WTC11 (cell line): ENCODE measurements at regions not wholly inside any gene's neighbourhood (a gene's known extent, or its start where the extent isn't known, plus 50 kb on each side); places are given as distances from the start of the nearest gene placed in this dataset.

Experiments
- ARID4B ChIP-seq: sonication (generic); formaldehyde crosslinking; IDR thresholded peaks from 2 replicates; pipeline ENCODE4 v1.8.0; 2023; ENCODE audit warnings: missing genetic modification reagents, mild to moderate bottlenecking, borderline replicate concordance
- ATF1 ChIP-seq: sonication (generic); formaldehyde crosslinking; IDR thresholded peaks from 2 replicates; pipeline ENCODE4 v1.8.1; 2023; ENCODE audit warnings: mild to moderate bottlenecking, moderate library complexity, missing genetic modification reagents
- ETV6 ChIP-seq: sonication (generic); formaldehyde crosslinking; IDR thresholded peaks from 2 replicates; pipeline ENCODE4 v1.8.1; 2022; ENCODE audit warnings: mild to moderate bottlenecking, missing genetic modification reagents
- NFYB ChIP-seq: sonication (generic); formaldehyde crosslinking; conservative IDR thresholded peaks from 2 replicates; pipeline ENCODE4 v1.8.0; 2022; ENCODE audit warnings: low read depth, missing genetic modification reagents
- NR2C2 ChIP-seq: sonication (generic); formaldehyde crosslinking; IDR thresholded peaks from 2 replicates; pipeline ENCODE4 v1.8.0; 2022; ENCODE audit warnings: mild to moderate bottlenecking, missing genetic modification reagents
- SOX15 ChIP-seq: fragments of 250-450 bp; sonication (Bioruptor Pico); IDR thresholded peaks from 2 replicates; pipeline ENCODE4 v1.9.0; 2021; ENCODE audit warnings: mild to moderate bottlenecking
- ZNF512 ChIP-seq: sonication (generic); formaldehyde crosslinking; IDR thresholded peaks from 2 replicates; pipeline ENCODE4 v1.8.1; 2022; ENCODE audit warnings: missing genetic modification reagents, borderline replicate concordance
- TF ChIP-seq, protein P1 (sequence below): fragments of 200-600 bp; IDR thresholded peaks from 2 replicates; pipeline ENCODE4 v1.8.0; 2022; ENCODE audit warnings: antibody characterized with exemption
- TF ChIP-seq, protein P2 (sequence below): sonication (generic); formaldehyde crosslinking; conservative IDR thresholded peaks from 2 replicates; pipeline ENCODE4 v1.8.1; 2022; ENCODE audit warnings: mild to moderate bottlenecking, missing genetic modification reagents

GRCh38 chr18:30056528-30056927 lies 986.0 kb downstream of the DSC3 start:
- TF ChIP-seq, protein P1, sequence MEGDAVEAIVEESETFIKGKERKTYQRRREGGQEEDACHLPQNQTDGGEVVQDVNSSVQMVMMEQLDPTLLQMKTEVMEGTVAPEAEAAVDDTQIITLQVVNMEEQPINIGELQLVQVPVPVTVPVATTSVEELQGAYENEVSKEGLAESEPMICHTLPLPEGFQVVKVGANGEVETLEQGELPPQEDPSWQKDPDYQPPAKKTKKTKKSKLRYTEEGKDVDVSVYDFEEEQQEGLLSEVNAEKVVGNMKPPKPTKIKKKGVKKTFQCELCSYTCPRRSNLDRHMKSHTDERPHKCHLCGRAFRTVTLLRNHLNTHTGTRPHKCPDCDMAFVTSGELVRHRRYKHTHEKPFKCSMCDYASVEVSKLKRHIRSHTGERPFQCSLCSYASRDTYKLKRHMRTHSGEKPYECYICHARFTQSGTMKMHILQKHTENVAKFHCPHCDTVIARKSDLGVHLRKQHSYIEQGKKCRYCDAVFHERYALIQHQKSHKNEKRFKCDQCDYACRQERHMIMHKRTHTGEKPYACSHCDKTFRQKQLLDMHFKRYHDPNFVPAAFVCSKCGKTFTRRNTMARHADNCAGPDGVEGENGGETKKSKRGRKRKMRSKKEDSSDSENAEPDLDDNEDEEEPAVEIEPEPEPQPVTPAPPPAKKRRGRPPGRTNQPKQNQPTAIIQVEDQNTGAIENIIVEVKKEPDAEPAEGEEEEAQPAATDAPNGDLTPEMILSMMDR: no peak
- TF ChIP-seq SOX15 (CRISPR knock-in tag) (no peak), ARID4B (CRISPR knock-in tag) (no peak), ETV6 (CRISPR knock-in tag) (no peak), NR2C2 (CRISPR knock-in tag) (no peak), ZNF512 (CRISPR knock-in tag) (no peak), ATF1 (CRISPR knock-in tag) (no peak), NFYB (CRISPR knock-in tag) (no peak)
- TF ChIP-seq, protein P2, sequence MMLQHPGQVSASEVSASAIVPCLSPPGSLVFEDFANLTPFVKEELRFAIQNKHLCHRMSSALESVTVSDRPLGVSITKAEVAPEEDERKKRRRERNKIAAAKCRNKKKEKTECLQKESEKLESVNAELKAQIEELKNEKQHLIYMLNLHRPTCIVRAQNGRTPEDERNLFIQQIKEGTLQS (CRISPR knock-in tag): no peak
